MM.1S (cell line): ENCODE measurements at regions not wholly inside any gene's neighbourhood (a gene's known extent, or its start where the extent isn't known, plus 50 kb on each side); places are given as distances from the start of the nearest gene placed in this dataset.

Experiments
- EZH2 ChIP-seq: fragments of 300-600 bp; sonication (generic); optimal IDR thresholded peaks from 2 replicates; pipeline ENCODE3; 2017; ENCODE audit warnings: low read depth, mild to moderate bottlenecking, antibody characterized with exemption, low read length, mixed read lengths
- EZH2phosphoT487 ChIP-seq: fragments of 300-600 bp; sonication (generic); IDR thresholded peaks from 2 replicates; pipeline ENCODE4 v1.6.1; 2018; ENCODE audit warnings: antibody characterized with exemption, low read length
- TF ChIP-seq, protein P1 (sequence below): fragments of 300-600 bp; sonication (generic); IDR thresholded peaks from 2 replicates; pipeline ENCODE4 v1.5.1; 2016; ENCODE audit warnings: antibody characterized with exemption, low read length, mixed read lengths

DNA sequence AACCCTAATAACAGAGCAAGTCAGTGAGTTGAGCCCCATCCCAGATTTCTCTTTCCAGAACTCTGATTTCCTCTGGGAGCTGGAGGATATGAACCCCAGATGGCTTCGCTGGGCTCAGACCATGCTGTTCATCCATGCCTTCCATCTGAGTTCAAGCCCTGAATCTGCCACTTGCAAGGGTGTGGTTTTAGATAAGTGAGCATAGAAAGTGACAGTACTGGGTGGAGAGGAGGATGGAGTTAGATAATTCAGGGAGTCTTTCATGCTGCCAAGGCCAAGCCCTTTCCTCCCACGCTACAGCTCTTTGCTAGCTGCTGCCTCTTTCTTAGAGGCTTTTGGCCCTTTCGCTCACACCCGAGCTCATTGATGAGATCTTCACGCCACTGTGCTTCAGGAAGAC is 57.2 kb upstream of the MAFB start:
- TF ChIP-seq EZH2 (no peak), EZH2phosphoT487 (no peak)
- TF ChIP-seq, protein P1, sequence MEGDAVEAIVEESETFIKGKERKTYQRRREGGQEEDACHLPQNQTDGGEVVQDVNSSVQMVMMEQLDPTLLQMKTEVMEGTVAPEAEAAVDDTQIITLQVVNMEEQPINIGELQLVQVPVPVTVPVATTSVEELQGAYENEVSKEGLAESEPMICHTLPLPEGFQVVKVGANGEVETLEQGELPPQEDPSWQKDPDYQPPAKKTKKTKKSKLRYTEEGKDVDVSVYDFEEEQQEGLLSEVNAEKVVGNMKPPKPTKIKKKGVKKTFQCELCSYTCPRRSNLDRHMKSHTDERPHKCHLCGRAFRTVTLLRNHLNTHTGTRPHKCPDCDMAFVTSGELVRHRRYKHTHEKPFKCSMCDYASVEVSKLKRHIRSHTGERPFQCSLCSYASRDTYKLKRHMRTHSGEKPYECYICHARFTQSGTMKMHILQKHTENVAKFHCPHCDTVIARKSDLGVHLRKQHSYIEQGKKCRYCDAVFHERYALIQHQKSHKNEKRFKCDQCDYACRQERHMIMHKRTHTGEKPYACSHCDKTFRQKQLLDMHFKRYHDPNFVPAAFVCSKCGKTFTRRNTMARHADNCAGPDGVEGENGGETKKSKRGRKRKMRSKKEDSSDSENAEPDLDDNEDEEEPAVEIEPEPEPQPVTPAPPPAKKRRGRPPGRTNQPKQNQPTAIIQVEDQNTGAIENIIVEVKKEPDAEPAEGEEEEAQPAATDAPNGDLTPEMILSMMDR = no peak
